ENCODE measurements at regions not wholly inside any gene's neighbourhood (a gene's known extent, or its start where the extent isn't known, plus 50 kb on each side); places are given as distances from the start of the nearest gene placed in this dataset.
A peak's percentile ranks its signal among the peaks of the same experiment; 100 is the strongest.

DNA sequence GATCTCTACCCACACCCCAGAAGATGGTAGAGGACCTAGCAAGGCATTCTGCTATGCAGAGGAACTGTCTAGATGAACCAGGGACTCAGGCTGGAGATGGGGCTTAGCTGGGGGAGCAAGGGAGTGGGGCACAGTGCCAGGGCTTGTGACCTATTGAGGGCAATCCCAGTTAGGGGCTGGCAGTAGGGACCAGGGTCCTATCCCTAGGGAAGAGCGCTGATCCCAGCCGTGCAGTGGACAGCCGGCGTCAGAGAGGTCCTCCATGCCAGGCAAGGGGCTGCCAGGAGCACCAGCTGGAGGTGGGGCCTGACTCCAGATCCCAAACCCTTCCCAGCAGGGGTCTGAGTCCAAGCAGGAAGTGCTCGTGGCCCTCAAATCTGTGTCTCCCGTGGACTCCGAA is 52.7 kb upstream of the NEURL1B start:
- DNase-seq = no peak

- DNase-seq = no peak
Observed at GRCh38 chr5:172587061-172587405, 54.0 kb upstream of the NEURL1B start.

DNA sequence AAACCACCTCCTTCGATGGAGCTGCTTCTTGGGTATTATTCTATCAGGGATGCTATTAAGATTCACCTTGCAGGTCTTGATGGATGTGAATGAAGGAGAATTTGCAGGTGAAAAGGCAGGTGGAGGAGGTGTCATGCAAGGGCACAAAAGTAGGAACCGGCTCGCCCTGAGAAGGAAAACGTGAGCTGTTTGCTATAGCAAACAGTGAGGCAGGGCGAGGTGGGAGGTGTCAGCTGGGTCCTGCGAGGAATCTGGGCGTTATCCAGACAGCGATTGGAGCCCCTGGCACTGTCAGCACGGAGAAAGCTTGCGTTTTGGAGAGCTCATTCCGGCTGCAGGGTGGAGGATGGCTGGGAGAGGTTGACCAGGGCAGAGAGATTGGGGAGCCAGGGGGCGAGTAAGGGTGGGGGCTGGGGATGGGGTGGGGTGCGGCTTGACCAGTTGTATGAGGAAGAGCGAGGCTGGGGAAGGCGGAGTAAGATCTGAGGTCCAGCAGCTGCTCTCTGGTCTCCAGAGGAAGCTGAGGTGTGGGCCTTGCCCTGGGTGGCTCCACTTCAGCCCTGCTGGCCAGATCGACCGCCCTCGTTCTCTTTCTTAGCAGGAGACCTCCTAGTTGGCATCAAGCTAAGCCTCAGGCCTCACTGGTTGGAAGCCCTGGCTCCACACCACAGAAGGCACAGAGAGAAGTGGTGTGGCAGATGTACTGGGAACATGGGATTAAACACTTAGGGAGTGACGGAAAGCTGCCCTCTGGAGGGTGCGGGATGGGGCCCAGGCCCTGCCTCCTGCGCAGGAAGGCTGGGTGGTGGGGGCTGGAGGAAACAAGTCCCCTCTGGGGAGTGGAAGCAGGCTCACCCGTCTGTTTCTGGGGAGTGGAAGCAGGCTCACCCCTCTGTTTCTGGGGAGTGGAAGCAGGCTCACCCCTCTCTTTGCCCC is 54.7 kb upstream of the NEURL1B start:
- DNase-seq = no peak

- DNase-seq = no peak
Observed at GRCh38 chr5:172585114-172585513, 55.9 kb upstream of the NEURL1B start.

DNA sequence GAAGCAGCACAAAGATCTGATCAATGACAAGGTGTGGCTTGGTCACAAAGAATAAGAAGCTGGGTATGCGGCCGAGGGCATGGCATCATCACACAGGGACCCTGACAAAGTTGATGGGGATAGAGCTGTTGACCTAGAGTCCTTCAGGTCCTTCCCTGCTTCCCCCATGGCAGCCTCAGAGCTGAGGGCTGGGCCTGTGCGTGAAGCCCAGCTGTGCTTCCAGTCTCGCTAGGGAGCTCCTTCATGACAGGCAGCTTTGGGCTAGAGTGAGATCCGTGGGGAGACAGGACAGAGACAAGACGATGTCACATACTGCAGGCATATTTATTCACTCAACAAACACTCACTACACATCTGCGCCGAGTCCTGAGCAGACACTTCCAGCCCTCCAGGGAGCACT is 56.4 kb upstream of the NEURL1B start:
- no peak for DNase-seq

- no peak for DNase-seq
Observed at GRCh38 chr5:172583931-172584511, 57.0 kb upstream of the NEURL1B start.

GRCh38 chr5:172582940-172583339 is 58.1 kb upstream of the NEURL1B start:
- no peak for DNase-seq

DNA sequence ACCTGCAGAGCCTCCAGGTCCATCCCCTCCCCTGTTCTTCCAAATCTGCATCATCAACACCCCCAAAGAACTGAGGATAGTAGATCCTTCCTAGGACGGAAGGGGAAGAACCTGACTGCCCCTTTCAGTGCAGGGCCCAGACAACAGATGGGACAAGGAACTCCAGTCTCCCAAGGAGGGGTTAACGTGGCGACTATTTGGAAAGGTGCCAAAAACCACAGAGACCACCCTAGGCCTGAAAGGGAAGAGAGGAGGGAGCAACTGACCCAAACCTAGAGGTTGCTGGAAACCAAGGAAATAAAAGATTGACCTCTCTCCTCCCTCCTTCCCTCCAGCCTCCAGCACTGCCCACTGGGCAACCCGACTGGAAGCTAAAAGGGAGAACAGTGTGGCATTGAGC is 59.7 kb upstream of the NEURL1B start:
- no peak for DNase-seq

- DNase-seq = peak; percentile 3
Observed at GRCh38 chr5:172579403-172579990, 61.6 kb upstream of the NEURL1B start.

- DNase-seq = no peak
Observed at GRCh38 chr5:172577267-172577909, 63.7 kb upstream of the NEURL1B start.

GRCh38 chr5:172575816-172576545 is 65.1 kb upstream of the NEURL1B start:
- no peak for DNase-seq

- no peak for DNase-seq
Observed at GRCh38 chr5:172575416-172575815, 65.6 kb upstream of the NEURL1B start.

GRCh38 chr5:172574871-172575223 is 66.2 kb upstream of the NEURL1B start:
- DNase-seq = no peak

- DNase-seq = no peak
Observed at GRCh38 chr5:172573986-172574870, 66.8 kb upstream of the NEURL1B start.

DNA sequence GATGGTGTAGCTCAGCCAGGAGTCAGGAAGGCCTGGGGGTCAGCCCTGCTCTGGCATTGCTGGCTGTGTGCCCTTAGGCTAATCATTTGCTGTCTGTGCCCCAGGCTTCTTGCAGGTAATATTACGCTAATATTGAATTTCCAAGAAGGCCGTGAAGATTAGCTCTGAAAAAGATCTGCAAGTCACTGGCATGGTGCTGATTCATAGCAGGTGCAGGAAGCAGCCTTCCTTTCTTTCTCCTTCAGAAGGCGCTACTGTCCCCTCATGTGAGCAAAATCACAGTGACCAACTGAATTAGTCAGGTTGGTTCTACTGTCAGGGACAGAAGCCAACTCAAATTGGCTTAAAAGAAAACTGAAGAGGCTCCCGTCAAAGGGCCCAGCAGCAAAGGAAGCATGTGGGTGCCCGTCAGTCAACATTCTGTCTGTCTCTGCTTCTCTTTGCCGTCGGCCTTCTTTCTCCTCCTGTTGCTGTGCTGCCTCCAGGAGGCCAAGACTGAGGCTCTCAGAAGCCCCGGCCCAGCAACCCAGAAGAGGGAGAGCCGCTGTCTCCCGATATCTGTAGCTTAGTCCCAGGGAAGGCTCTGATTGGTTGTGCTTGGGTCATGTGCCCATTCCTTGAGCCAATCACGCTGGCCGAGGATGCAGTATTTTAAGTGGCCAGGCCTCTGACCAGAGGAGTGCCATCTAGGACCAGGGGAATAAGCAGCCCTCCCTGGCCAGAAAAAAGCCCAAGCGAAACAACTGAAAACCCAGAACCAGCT is 67.8 kb upstream of the NEURL1B start:
- DNase-seq = no peak

DNA sequence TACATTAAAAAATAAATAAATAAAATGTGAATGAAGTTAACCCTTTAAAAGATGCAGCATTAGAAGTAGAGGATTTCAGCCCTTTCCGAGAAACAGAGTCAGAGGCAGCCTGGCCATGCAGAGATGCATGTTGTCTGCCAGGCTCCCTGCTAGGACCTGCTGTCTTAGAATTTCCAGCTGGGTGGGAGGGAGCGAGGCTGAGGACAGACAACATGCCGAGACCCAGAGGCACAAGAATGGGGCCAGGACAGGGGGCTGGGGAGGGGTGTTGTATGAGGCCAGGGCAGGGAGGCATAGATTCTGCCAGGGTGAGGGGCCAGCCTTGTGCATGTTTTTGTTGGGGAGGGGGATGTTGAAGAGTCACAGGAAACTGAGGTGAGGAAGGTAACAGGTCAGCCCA is 68.6 kb upstream of the NEURL1B start:
- no peak for DNase-seq

GRCh38 chr5:172571892-172572291 is 69.2 kb upstream of the NEURL1B start:
- DNase-seq = no peak

GRCh38 chr5:172571413-172571812 is 69.7 kb upstream of the NEURL1B start:
- no peak for DNase-seq

GRCh38 chr5:172570594-172571334 is 70.3 kb upstream of the NEURL1B start:
- DNase-seq = no peak

- no peak for DNase-seq
Observed at GRCh38 chr5:172569861-172570558, 71.1 kb upstream of the NEURL1B start.
